ENCODE measurements at regions not wholly inside any gene's neighbourhood (a gene's known extent, or its start where the extent isn't known, plus 50 kb on each side); places are given as distances from the start of the nearest gene placed in this dataset.

- H3K4me3 ChIP-seq (ENCODE audit: low read depth, low read length) = no peak overlapping the region
- DNase-seq (ENCODE audit: low read depth) = no peak
- no peak for TF ChIP-seq CTCF (IDR thresholded peaks at IDR 0.05; ENCODE audit: insufficient read depth, low read depth, low read length)
Observed at GRCh38 chr12:90823859-90824258, 131.1 kb downstream of the CCER1 start.

GRCh38 chr12:90819709-90820108 is 135.3 kb downstream of the CCER1 start:
- no peak overlapping the region for H3K4me3 ChIP-seq (ENCODE audit: low read depth, low read length)
- no peak for TF ChIP-seq CTCF (IDR thresholded peaks at IDR 0.05; ENCODE audit: insufficient read depth, low read depth, low read length)
- no peak for DNase-seq (ENCODE audit: low read depth)

GRCh38 chr12:90816353-90817089 is 138.5 kb downstream of the CCER1 start:
- peak; percentile 6 for DNase-seq (ENCODE audit: low read depth)
- TF ChIP-seq CTCF (IDR thresholded peaks at IDR 0.05; ENCODE audit: insufficient read depth, low read depth, low read length) = no peak

GRCh38 chr12:90809940-90810339 is 145.0 kb downstream of the CCER1 start:
- DNase-seq (ENCODE audit: low read depth) = no peak
- TF ChIP-seq CTCF (IDR thresholded peaks at IDR 0.05; ENCODE audit: insufficient read depth, low read depth, low read length) = no peak
- no peak overlapping the region for H3K4me3 ChIP-seq (ENCODE audit: low read depth, low read length)

More at GRCh38 chr12:90816353-90817089, 138.5 kb downstream of the CCER1 start:
- H3K4me3 ChIP-seq (ENCODE audit: low read depth, low read length) = no peak overlapping the region

GRCh38 chr12:90808568-90808967 is 146.4 kb downstream of the CCER1 start:
- TF ChIP-seq CTCF (IDR thresholded peaks at IDR 0.05; ENCODE audit: insufficient read depth, low read depth, low read length) = no peak
- H3K4me3 ChIP-seq (ENCODE audit: low read depth, low read length) = no peak overlapping the region
- DNase-seq (ENCODE audit: low read depth) = no peak

- no peak overlapping the region for H3K4me3 ChIP-seq (ENCODE audit: low read depth, low read length)
- no peak for DNase-seq (ENCODE audit: low read depth)
- no peak for TF ChIP-seq CTCF (IDR thresholded peaks at IDR 0.05; ENCODE audit: insufficient read depth, low read depth, low read length)
Observed at GRCh38 chr12:90802727-90803126, 152.2 kb downstream of the CCER1 start.

- no peak for TF ChIP-seq CTCF (IDR thresholded peaks at IDR 0.05; ENCODE audit: insufficient read depth, low read depth, low read length)
- H3K4me3 ChIP-seq (ENCODE audit: low read depth, low read length) = no peak overlapping the region
- peak; percentile 8 for DNase-seq (ENCODE audit: low read depth)
Observed at GRCh38 chr12:90801776-90802175, 153.2 kb downstream of the CCER1 start.
